ENCODE measurements at regions not wholly inside any gene's neighbourhood (a gene's known extent, or its start where the extent isn't known, plus 50 kb on each side); places are given as distances from the start of the nearest gene placed in this dataset.

GRCh38 chr14:61923348-61923747 lies 161.1 kb downstream of the SNAPC1 start:
- Histone ChIP-seq H3K27ac (ENCODE audit: low read depth, low read length) (no peak overlapping the region), H3K9ac (ENCODE audit: low read length in 5 of 5) (no peak overlapping the region), H3K4me3 (ENCODE audit: low read depth in 1 of 5, low read length in 5 of 5) (no peak overlapping the region), H3K4me1 (ENCODE audit: control insufficient read depth in 5 of 5, insufficient read depth in 5 of 5, low read length in 5 of 5) (peaks cover 0 to 21% (median 5%) of the 10 kb centered on the region in 5 donors), H3K9me3 (ENCODE audit: control insufficient read depth in 5 of 5, low read length in 5 of 5) (no peaks in the 10 kb centered on the region), H3K36me3 (ENCODE audit: control insufficient read depth in 5 of 5, insufficient read depth in 5 of 5, low read length in 5 of 5) (no peaks in the 10 kb centered on the region), H3K27me3 (ENCODE audit: control insufficient read depth in 5 of 5, insufficient read depth in 4 of 5, low read length in 5 of 5) (no peaks in the 10 kb centered on the region)

GRCh38 chr14:61925043-61925442 lies 162.8 kb downstream of the SNAPC1 start:
- H3K27ac ChIP-seq (ENCODE audit: low read depth, low read length) = no peak overlapping the region
- no peaks in the 10 kb centered on the region for H3K27me3 ChIP-seq (ENCODE audit: control insufficient read depth in 5 of 5, insufficient read depth in 4 of 5, low read length in 5 of 5)
- H3K9me3 ChIP-seq (ENCODE audit: control insufficient read depth in 5 of 5, low read length in 5 of 5) = no peaks in the 10 kb centered on the region
- H3K36me3 ChIP-seq (ENCODE audit: control insufficient read depth in 5 of 5, insufficient read depth in 5 of 5, low read length in 5 of 5) = no peaks in the 10 kb centered on the region
- H3K9ac ChIP-seq (ENCODE audit: low read length in 5 of 5) = no peak overlapping the region
- no peak overlapping the region for H3K4me3 ChIP-seq (ENCODE audit: low read depth in 1 of 5, low read length in 5 of 5)
- peaks cover 0 to 25% (median 5%) of the 10 kb centered on the region in 5 donors for H3K4me1 ChIP-seq (ENCODE audit: control insufficient read depth in 5 of 5, insufficient read depth in 5 of 5, low read length in 5 of 5)

- Histone ChIP-seq H3K9me3 (ENCODE audit: control insufficient read depth in 5 of 5, low read length in 5 of 5) (no peaks in the 10 kb centered on the region), H3K36me3 (ENCODE audit: control insufficient read depth in 5 of 5, insufficient read depth in 5 of 5, low read length in 5 of 5) (no peaks in the 10 kb centered on the region), H3K4me1 (ENCODE audit: control insufficient read depth in 5 of 5, insufficient read depth in 5 of 5, low read length in 5 of 5) (peaks cover 0 to 27% (median 5%) of the 10 kb centered on the region in 5 donors), H3K27ac (ENCODE audit: low read depth, low read length) (no peak overlapping the region), H3K4me3 (ENCODE audit: low read depth in 1 of 5, low read length in 5 of 5) (no peak overlapping the region), H3K27me3 (ENCODE audit: control insufficient read depth in 5 of 5, insufficient read depth in 4 of 5, low read length in 5 of 5) (no peaks in the 10 kb centered on the region), H3K9ac (ENCODE audit: low read length in 5 of 5) (no peak overlapping the region)
These were observed 163.7 kb downstream of the SNAPC1 start for GRCh38 chr14:61925732-61926435.

GRCh38 chr14:61927060-61927459 lies 164.8 kb downstream of the SNAPC1 start:
- Histone ChIP-seq H3K4me1 (ENCODE audit: control insufficient read depth in 5 of 5, insufficient read depth in 5 of 5, low read length in 5 of 5) (peaks cover 0 to 27% (median 5%) of the 10 kb centered on the region in 5 donors), H3K9ac (ENCODE audit: low read length in 5 of 5) (no peak overlapping the region), H3K27ac (ENCODE audit: low read depth, low read length) (no peak overlapping the region)

GRCh38 chr14:61927520-61927919 lies 165.3 kb downstream of the SNAPC1 start:
- Histone ChIP-seq H3K27ac (ENCODE audit: low read depth, low read length) (no peak overlapping the region), H3K4me1 (ENCODE audit: control insufficient read depth in 5 of 5, insufficient read depth in 5 of 5, low read length in 5 of 5) (peaks cover 0 to 27% (median 5%) of the 10 kb centered on the region in 5 donors), H3K9me3 (ENCODE audit: control insufficient read depth in 5 of 5, low read length in 5 of 5) (no peaks in the 10 kb centered on the region), H3K9ac (ENCODE audit: low read length in 5 of 5) (no peak overlapping the region), H3K27me3 (ENCODE audit: control insufficient read depth in 5 of 5, insufficient read depth in 4 of 5, low read length in 5 of 5) (no peaks in the 10 kb centered on the region), H3K36me3 (ENCODE audit: control insufficient read depth in 5 of 5, insufficient read depth in 5 of 5, low read length in 5 of 5) (no peaks in the 10 kb centered on the region), H3K4me3 (ENCODE audit: low read depth in 1 of 5, low read length in 5 of 5) (no peak overlapping the region)

More at GRCh38 chr14:61927060-61927459, 164.8 kb downstream of the SNAPC1 start:
- Histone ChIP-seq H3K4me3 (ENCODE audit: low read depth in 1 of 5, low read length in 5 of 5) (no peak overlapping the region), H3K9me3 (ENCODE audit: control insufficient read depth in 5 of 5, low read length in 5 of 5) (no peaks in the 10 kb centered on the region), H3K36me3 (ENCODE audit: control insufficient read depth in 5 of 5, insufficient read depth in 5 of 5, low read length in 5 of 5) (no peaks in the 10 kb centered on the region), H3K27me3 (ENCODE audit: control insufficient read depth in 5 of 5, insufficient read depth in 4 of 5, low read length in 5 of 5) (no peaks in the 10 kb centered on the region)

- Histone ChIP-seq H3K27me3 (ENCODE audit: control insufficient read depth in 5 of 5, insufficient read depth in 4 of 5, low read length in 5 of 5) (no peaks in the 10 kb centered on the region), H3K4me1 (ENCODE audit: control insufficient read depth in 5 of 5, insufficient read depth in 5 of 5, low read length in 5 of 5) (peaks cover 0 to 27% (median 5%) of the 10 kb centered on the region in 5 donors), H3K36me3 (ENCODE audit: control insufficient read depth in 5 of 5, insufficient read depth in 5 of 5, low read length in 5 of 5) (no peaks in the 10 kb centered on the region), H3K9me3 (ENCODE audit: control insufficient read depth in 5 of 5, low read length in 5 of 5) (no peaks in the 10 kb centered on the region), H3K27ac (ENCODE audit: low read depth, low read length) (no peak overlapping the region), H3K9ac (ENCODE audit: low read length in 5 of 5) (no peak overlapping the region), H3K4me3 (ENCODE audit: low read depth in 1 of 5, low read length in 5 of 5) (no peak overlapping the region)
These were observed 166.1 kb downstream of the SNAPC1 start for GRCh38 chr14:61928300-61928699.

- H3K4me3 ChIP-seq (ENCODE audit: low read depth in 1 of 5, low read length in 5 of 5) = no peak overlapping the region
- H3K9ac ChIP-seq (ENCODE audit: low read length in 5 of 5) = no peak overlapping the region
- H3K9me3 ChIP-seq (ENCODE audit: control insufficient read depth in 5 of 5, low read length in 5 of 5) = no peaks in the 10 kb centered on the region
- no peak overlapping the region for H3K27ac ChIP-seq (ENCODE audit: low read depth, low read length)
- no peaks in the 10 kb centered on the region for H3K27me3 ChIP-seq (ENCODE audit: control insufficient read depth in 5 of 5, insufficient read depth in 4 of 5, low read length in 5 of 5)
- H3K36me3 ChIP-seq (ENCODE audit: control insufficient read depth in 5 of 5, insufficient read depth in 5 of 5, low read length in 5 of 5) = no peaks in the 10 kb centered on the region
- H3K4me1 ChIP-seq (ENCODE audit: control insufficient read depth in 5 of 5, insufficient read depth in 5 of 5, low read length in 5 of 5) = peaks cover 0 to 27% (median 5%) of the 10 kb centered on the region in 5 donors
These were observed 166.5 kb downstream of the SNAPC1 start for GRCh38 chr14:61928701-61929100.

- Histone ChIP-seq H3K36me3 (ENCODE audit: control insufficient read depth in 5 of 5, insufficient read depth in 5 of 5, low read length in 5 of 5) (no peaks in the 10 kb centered on the region), H3K27ac (ENCODE audit: low read depth, low read length) (no peak overlapping the region), H3K9me3 (ENCODE audit: control insufficient read depth in 5 of 5, low read length in 5 of 5) (no peaks in the 10 kb centered on the region), H3K9ac (ENCODE audit: low read length in 5 of 5) (no peak overlapping the region), H3K4me1 (ENCODE audit: control insufficient read depth in 5 of 5, insufficient read depth in 5 of 5, low read length in 5 of 5) (peaks cover 0 to 26% (median 5%) of the 10 kb centered on the region in 5 donors), H3K27me3 (ENCODE audit: control insufficient read depth in 5 of 5, insufficient read depth in 4 of 5, low read length in 5 of 5) (no peaks in the 10 kb centered on the region), H3K4me3 (ENCODE audit: low read depth in 1 of 5, low read length in 5 of 5) (no peak overlapping the region)
These were observed 167.4 kb downstream of the SNAPC1 start for GRCh38 chr14:61929651-61930050.

GRCh38 chr14:61930101-61930857 lies 168.1 kb downstream of the SNAPC1 start:
- H3K27ac ChIP-seq (ENCODE audit: low read depth, low read length) = no peak overlapping the region
- H3K36me3 ChIP-seq (ENCODE audit: control insufficient read depth in 5 of 5, insufficient read depth in 5 of 5, low read length in 5 of 5) = no peaks in the 10 kb centered on the region
- H3K4me3 ChIP-seq (ENCODE audit: low read depth in 1 of 5, low read length in 5 of 5) = no peak overlapping the region
- no peak overlapping the region for H3K9ac ChIP-seq (ENCODE audit: low read length in 5 of 5)
- peaks cover 0 to 20% (median 5%) of the 10 kb centered on the region in 5 donors for H3K4me1 ChIP-seq (ENCODE audit: control insufficient read depth in 5 of 5, insufficient read depth in 5 of 5, low read length in 5 of 5)
- H3K27me3 ChIP-seq (ENCODE audit: control insufficient read depth in 5 of 5, insufficient read depth in 4 of 5, low read length in 5 of 5) = no peaks in the 10 kb centered on the region
- H3K9me3 ChIP-seq (ENCODE audit: control insufficient read depth in 5 of 5, low read length in 5 of 5) = no peaks in the 10 kb centered on the region

GRCh38 chr14:61932974-61933373 lies 170.8 kb downstream of the SNAPC1 start:
- Histone ChIP-seq H3K4me3 (ENCODE audit: low read depth in 1 of 5, low read length in 5 of 5) (no peak overlapping the region), H3K4me1 (ENCODE audit: control insufficient read depth in 5 of 5, insufficient read depth in 5 of 5, low read length in 5 of 5) (peaks cover 0 to 7% (median 0%) of the 10 kb centered on the region in 5 donors), H3K9ac (ENCODE audit: low read length in 5 of 5) (no peak overlapping the region), H3K27ac (ENCODE audit: low read depth, low read length) (no peak overlapping the region), H3K9me3 (ENCODE audit: control insufficient read depth in 5 of 5, low read length in 5 of 5) (no peaks in the 10 kb centered on the region), H3K36me3 (ENCODE audit: control insufficient read depth in 5 of 5, insufficient read depth in 5 of 5, low read length in 5 of 5) (no peaks in the 10 kb centered on the region), H3K27me3 (ENCODE audit: control insufficient read depth in 5 of 5, insufficient read depth in 4 of 5, low read length in 5 of 5) (no peaks in the 10 kb centered on the region)
